Liver (tissue), 3 donors: ENCODE measurements at regions not wholly inside any gene's neighbourhood (a gene's known extent, or its start where the extent isn't known, plus 50 kb on each side); places are given as distances from the start of the nearest gene placed in this dataset.

ENCODE experiments used
- ATF3 ChIP-seq: IDR thresholded peaks from 2 replicates; pipeline ENCODE4 v1.6.1; 2016; ENCODE audit warnings: antibody characterized with exemption
- CTCF ChIP-seq: fragments of 150-350 bp; IDR thresholded peaks from 2 replicates; pipeline ENCODE4 v1.5.1; 2017; ENCODE audit warnings: improper control_type of control experiment, low read depth, low read length; ENCODE audit not compliant: missing input control
- EGR1 ChIP-seq, 2 donors: IDR thresholded peaks; 2 replicates each; pipeline ENCODE4 v1.6.1; 2016 to 2018; ENCODE audit warnings: antibody characterized with exemption in 2 of 2, low read depth in 2 of 2
- FOXA1 ChIP-seq: IDR thresholded peaks from 2 replicates; pipeline ENCODE4 v1.6.1; 2016; ENCODE audit warnings: antibody characterized with exemption
- GABPA ChIP-seq, 2 donors: IDR thresholded peaks in 1 of 2; conservative IDR thresholded peaks in 1 of 2; 2 replicates each; pipeline ENCODE4 v1.6.1; 2016; ENCODE audit warnings: antibody characterized with exemption in 2 of 2, mild to moderate bottlenecking in 1 of 2, moderate library complexity in 1 of 2
- HNF4A ChIP-seq, 2 donors: conservative IDR thresholded peaks; 2 replicates each; pipeline ENCODE4 v1.6.1; 2016; ENCODE audit warnings: antibody characterized with exemption in 2 of 2, mild to moderate bottlenecking in 2 of 2
- JUND ChIP-seq, 2 donors: IDR thresholded peaks; 2 replicates each; pipeline ENCODE4 v1.6.1; 2016; ENCODE audit warnings: antibody characterized with exemption in 2 of 2
- MAX ChIP-seq: IDR thresholded peaks from 2 replicates; pipeline ENCODE4 v1.6.1; 2016; ENCODE audit warnings: antibody characterized with exemption
- NR2F2 ChIP-seq: IDR thresholded peaks from 2 replicates; pipeline ENCODE4 v1.6.1; 2016; ENCODE audit warnings: antibody characterized with exemption
- SP1 ChIP-seq: IDR thresholded peaks from 2 replicates; pipeline ENCODE4 v1.6.1; 2018; ENCODE audit warnings: antibody characterized with exemption, mild to moderate bottlenecking
- TAF1 ChIP-seq: conservative IDR thresholded peaks from 2 replicates; pipeline ENCODE4 v1.6.1; 2016; ENCODE audit warnings: antibody characterized with exemption, mild to moderate bottlenecking
- ZBTB33 ChIP-seq: IDR thresholded peaks from 2 replicates; pipeline ENCODE4 v1.6.1; 2016; ENCODE audit warnings: antibody characterized with exemption
- donor health status: healthy.
- donor health status: healthy.

- TF ChIP-seq CTCF (no peak), JUND (IDR thresholded peaks at IDR 0.05) (no peak), FOXA1 (no peak), TAF1 (no peak), SP1 (no peak), GABPA (IDR thresholded peaks at IDR 0.05 in 1 of 2, conservative IDR thresholded peaks at IDR 0.05 in 1 of 2) (no peak), ZBTB33 (no peak), NR2F2 (no peak), HNF4A (conservative IDR thresholded peaks at IDR 0.05) (no peak), EGR1 (IDR thresholded peaks at IDR 0.05; ENCODE audit: low read depth in 2 of 2) (no peak), ATF3 (no peak), MAX (no peak)
Observed at GRCh38 chrX:109186939-109187338, 294.9 kb downstream of the GUCY2F start.
